Esophagus muscularis mucosa (tissue), 4 donors: ENCODE measurements at regions not wholly inside any gene's neighbourhood (a gene's known extent, or its start where the extent isn't known, plus 50 kb on each side); places are given as distances from the start of the nearest gene placed in this dataset.

ENCODE experiments used
- DNase-seq: peaks from one replicate; pipeline ENCODE4 v3.0.0-alpha.2; 2017; ENCODE audit errors: extremely low spot score
- H3K27ac ChIP-seq, 4 donors: fragments of 200-600 bp; sonication (generic); replicated peaks in 1 of 4; 1 replicate in 3 of 4; 2 replicates in 1 of 4; pipeline ENCODE4 v1.5.1; 2016 to 2019; ENCODE audit warnings: mild to moderate bottlenecking in 1 of 4
- H3K27me3 ChIP-seq, 4 donors: fragments of 200-600 bp; sonication (generic); one replicate each; pipeline versions ENCODE4 v1.5.1 to v1.6.0; 2016 to 2019
- H3K36me3 ChIP-seq, 4 donors: fragments of 200-600 bp; sonication (generic); one replicate each; pipeline ENCODE4 v1.5.1; 2016 to 2019
- H3K4me1 ChIP-seq, 4 donors: fragments of 200-600 bp; sonication (generic); one replicate each; pipeline ENCODE4 v1.5.1; 2016 to 2019
- H3K4me3 ChIP-seq, 4 donors: fragments of 200-600 bp; sonication (generic); 1 replicate in 2 of 4; 2 replicates in 2 of 4; pipeline ENCODE4 v1.5.1; 2016 to 2019; ENCODE audit warnings: mild to moderate bottlenecking in 4 of 4, moderate library complexity in 1 of 4
- H3K9me3 ChIP-seq, 4 donors: fragments of 200-600 bp; sonication (generic); 1 replicate in 3 of 4; 2 replicates in 1 of 4; pipeline ENCODE4 v1.5.1; 2016 to 2019
- CTCF ChIP-seq, 3 experiments: fragments of 200-600 bp in 2 of 3; fragments of 450-650 bp in 1 of 3; sonication (generic) in 2 of 3; IDR thresholded peaks; one replicate each; pipeline ENCODE4 v1.5.1; 2017 to 2019; ENCODE audit warnings: antibody characterized with exemption in 3 of 3, mild to moderate bottlenecking in 2 of 3, moderate library complexity in 1 of 3
- EP300 ChIP-seq: sonication (generic); formaldehyde crosslinking; IDR thresholded peaks from one replicate; pipeline ENCODE4 v1.6.1; 2017; ENCODE audit warnings: antibody characterized with exemption
- POLR2A ChIP-seq: fragments of 450-650 bp; IDR thresholded peaks from one replicate; pipeline ENCODE4 v1.6.1; 2017; ENCODE audit warnings: antibody characterized with exemption, moderate library complexity, mild to moderate bottlenecking, low read depth
- POLR2AphosphoS5 ChIP-seq, 2 donors: sonication (generic); formaldehyde crosslinking; IDR thresholded peaks; one replicate each; pipeline ENCODE4 v1.6.1; 2017; ENCODE audit warnings: antibody characterized with exemption in 2 of 2
- WGBS: methylation state at CpG from one replicate; pipeline ENCODE4 v1.1.5; 2018; 5-methylcytosine and 5-hydroxymethylcytosine counted together
- intact Hi-C: fragments of 100-400 bp; cut with DNase I; formaldehyde crosslinking; loops from one replicate; pipeline ENCODE4 v1.15.1; 2023

- Histone ChIP-seq H3K4me1 (peaks cover 0 to 7% (median 2%) of the 10 kb centered on the region in 4 donors), H3K27ac (no peak overlapping the region), H3K9me3 (no peaks in the 10 kb centered on the region), H3K27me3 (no peaks in the 10 kb centered on the region), H3K4me3 (no peak overlapping the region), H3K36me3 (no peaks in the 10 kb centered on the region)
- TF ChIP-seq POLR2AphosphoS5 (IDR thresholded peaks at IDR 0.05) (no peak), CTCF (IDR thresholded peaks at IDR 0.05) (no peak), EP300 (no peak), POLR2A (no peak)
- no peak for DNase-seq
- WGBS = 32% methylated on average over 1 of the region's 1 CpG
- intact Hi-C loops = no loop called here
These were observed 419.0 kb upstream of the LRRC7 start for GRCh38 chr1:69148731-69149130.

- no peaks in the 10 kb centered on the region for H3K4me1 ChIP-seq
- TF ChIP-seq CTCF (IDR thresholded peaks at IDR 0.05) = no peak
- TF ChIP-seq POLR2A = no peak
- TF ChIP-seq EP300 = no peak
- TF ChIP-seq POLR2AphosphoS5 (IDR thresholded peaks at IDR 0.05) = no peak
- 100% methylated on average over 2 of the region's 2 CpGs for WGBS
- H3K27ac ChIP-seq = no peak overlapping the region
- no peaks in the 10 kb centered on the region for H3K9me3 ChIP-seq
- H3K27me3 ChIP-seq = no peaks in the 10 kb centered on the region
- H3K4me3 ChIP-seq = no peak overlapping the region
- DNase-seq = no peak
- intact Hi-C loops = no loop called here
- no peaks in the 10 kb centered on the region for H3K36me3 ChIP-seq
These were observed 410.5 kb upstream of the LRRC7 start for GRCh38 chr1:69157046-69157756.

GRCh38 chr1:69163241-69163640 is 404.5 kb upstream of the LRRC7 start:
- no peaks in the 10 kb centered on the region for H3K27me3 ChIP-seq
- no peak overlapping the region for H3K4me3 ChIP-seq
- no peak for DNase-seq
- WGBS = 91% methylated on average over 2 of the region's 2 CpGs
- no peaks in the 10 kb centered on the region for H3K36me3 ChIP-seq
- intact Hi-C loops = no loop called here
- H3K9me3 ChIP-seq = no peaks in the 10 kb centered on the region
- no peak overlapping the region for H3K27ac ChIP-seq
- TF ChIP-seq POLR2AphosphoS5 (IDR thresholded peaks at IDR 0.05) (no peak), EP300 (no peak), CTCF (IDR thresholded peaks at IDR 0.05) (no peak), POLR2A (no peak)
- H3K4me1 ChIP-seq = peaks cover 0 to 6% (median 0%) of the 10 kb centered on the region in 4 donors

- DNase-seq = no peak
- Histone ChIP-seq H3K4me1 (peaks cover 0 to 6% (median 0%) of the 10 kb centered on the region in 4 donors), H3K36me3 (no peaks in the 10 kb centered on the region), H3K27ac (no peak overlapping the region), H3K27me3 (no peaks in the 10 kb centered on the region), H3K9me3 (no peaks in the 10 kb centered on the region), H3K4me3 (no peak overlapping the region)
- TF ChIP-seq POLR2AphosphoS5 (IDR thresholded peaks at IDR 0.05) = no peak
- no peak for TF ChIP-seq EP300
- no peak for TF ChIP-seq POLR2A
- TF ChIP-seq CTCF (IDR thresholded peaks at IDR 0.05) = no peak
- intact Hi-C loops = no loop called here
These were observed 403.9 kb upstream of the LRRC7 start for GRCh38 chr1:69163779-69164178.

GRCh38 chr1:69167876-69168275 is 399.8 kb upstream of the LRRC7 start:
- no peak for TF ChIP-seq POLR2A
- no peak for TF ChIP-seq POLR2AphosphoS5 (IDR thresholded peaks at IDR 0.05)
- no peak for TF ChIP-seq CTCF (IDR thresholded peaks at IDR 0.05)
- TF ChIP-seq EP300 = no peak
- no peaks in the 10 kb centered on the region for H3K27me3 ChIP-seq
- H3K27ac ChIP-seq = no peak overlapping the region
- no peak for DNase-seq
- no peak overlapping the region for H3K4me3 ChIP-seq
- 86% methylated on average over 3 of the region's 3 CpGs for WGBS
- peaks cover 0 to 6% (median 0%) of the 10 kb centered on the region in 4 donors for H3K4me1 ChIP-seq
- H3K36me3 ChIP-seq = no peaks in the 10 kb centered on the region
- intact Hi-C loops = no loop called here
- no peaks in the 10 kb centered on the region for H3K9me3 ChIP-seq
